ENCODE measurements at regions not wholly inside any gene's neighbourhood (a gene's known extent, or its start where the extent isn't known, plus 50 kb on each side); places are given as distances from the start of the nearest gene placed in this dataset.
A peak's percentile ranks its signal among the peaks of the same experiment; 100 is the strongest.
"Not testable (repeated sequence)": the region's sequence is repeated elsewhere in the genome, so short reads cannot be mapped to it uniquely, and the experiment has no call there.

- not testable (repeated sequence) for H3K4me3 ChIP-seq (ENCODE audit: low read length); DNase-seq (ENCODE audit: low read depth)
These were observed 2226.0 kb upstream of the DEFB115 start for GRCh38 chr20:29031262-29031982.

GRCh38 chr20:29044239-29044638, 2213.2 kb upstream of the DEFB115 start:
- not testable (repeated sequence) for DNase-seq (ENCODE audit: low read depth); H3K4me3 ChIP-seq (ENCODE audit: low read length)

GRCh38 chr20:29050008-29050606, 2207.4 kb upstream of the DEFB115 start:
- DNase-seq (ENCODE audit: low read depth): peak; percentile 37
- not testable (repeated sequence) for H3K4me3 ChIP-seq (ENCODE audit: low read length)

- peak; percentile 41 for TF ChIP-seq CTCF (IDR thresholded peaks at IDR 0.05; ENCODE audit: insufficient read depth, low read depth, low read length, missing control alignments)
- H3K4me3 ChIP-seq (ENCODE audit: low read length); DNase-seq (ENCODE audit: low read depth): not testable (repeated sequence)
These were observed 2199.5 kb upstream of the DEFB115 start for GRCh38 chr20:29057866-29058484.

GRCh38 chr20:29062451-29062850, 2195.0 kb upstream of the DEFB115 start:
- not testable (repeated sequence) for H3K4me3 ChIP-seq (ENCODE audit: low read length)

GRCh38 chr20:29066341-29066740, 2191.1 kb upstream of the DEFB115 start:
- DNase-seq (ENCODE audit: low read depth); H3K4me3 ChIP-seq (ENCODE audit: low read length): not testable (repeated sequence)

More at GRCh38 chr20:29062451-29062850, 2195.0 kb upstream of the DEFB115 start:
- not testable (repeated sequence) for DNase-seq (ENCODE audit: low read depth)

GRCh38 chr20:29073640-29074039, 2183.8 kb upstream of the DEFB115 start:
- H3K4me3 ChIP-seq (ENCODE audit: low read length); DNase-seq (ENCODE audit: low read depth): not testable (repeated sequence)

GRCh38 chr20:29079769-29080690, 2177.4 kb upstream of the DEFB115 start:
- peak overlapping the region; percentile 21 for H3K4me3 ChIP-seq (ENCODE audit: low read length)
- DNase-seq (ENCODE audit: low read depth): peak; percentile 30
- no peak for TF ChIP-seq CTCF (IDR thresholded peaks at IDR 0.05; ENCODE audit: insufficient read depth, low read depth, low read length, missing control alignments)

GRCh38 chr20:29081712-29082111, 2175.8 kb upstream of the DEFB115 start:
- not testable (repeated sequence) for DNase-seq (ENCODE audit: low read depth); H3K4me3 ChIP-seq (ENCODE audit: low read length)

GRCh38 chr20:29085625-29086024, 2171.8 kb upstream of the DEFB115 start:
- no peak for DNase-seq (ENCODE audit: low read depth)
- no peak overlapping the region for H3K4me3 ChIP-seq (ENCODE audit: low read length)
- no peak for TF ChIP-seq CTCF (IDR thresholded peaks at IDR 0.05; ENCODE audit: insufficient read depth, low read depth, low read length, missing control alignments)

- DNase-seq (ENCODE audit: low read depth); H3K4me3 ChIP-seq (ENCODE audit: low read length): not testable (repeated sequence)
These were observed 2171.2 kb upstream of the DEFB115 start for GRCh38 chr20:29086145-29086718.

Data from epithelial cell of esophagus (primary cell).